SJCRH30 (cell line): ENCODE measurements at regions not wholly inside any gene's neighbourhood (a gene's known extent, or its start where the extent isn't known, plus 50 kb on each side); places are given as distances from the start of the nearest gene placed in this dataset.
"Not testable (repeated sequence)": the region's sequence is repeated elsewhere in the genome, so short reads cannot be mapped to it uniquely, and the experiment has no call there.

Source experiments
- DNase-seq, 2 experiments: peaks; one replicate each; pipeline ENCODE4 v3.0.0-alpha.2; 2015 to 2020
- H3K27ac ChIP-seq: fragments of 250-450 bp; sonication (Bioruptor Pico); 2 replicates; pipeline ENCODE4 v1.5.1; 2020; ENCODE audit warnings: mild to moderate bottlenecking, moderate library complexity
- H3K27me3 ChIP-seq: fragments of 250-450 bp; sonication (Bioruptor Pico); 2 replicates; pipeline ENCODE4 v1.5.1; 2020; ENCODE audit warnings: mild to moderate bottlenecking, moderate library complexity
- H3K36me3 ChIP-seq: fragments of 250-450 bp; sonication (Bioruptor Pico); 2 replicates; pipeline ENCODE4 v1.5.1; 2020; ENCODE audit warnings: mild to moderate bottlenecking, moderate library complexity
- H3K4me1 ChIP-seq: fragments of 250-450 bp; sonication (Bioruptor Pico); 2 replicates; pipeline ENCODE4 v1.5.1; 2020; ENCODE audit warnings: mild to moderate bottlenecking, moderate library complexity
- H3K4me3 ChIP-seq: fragments of 250-450 bp; sonication (Bioruptor Pico); 2 replicates; pipeline ENCODE4 v1.5.1; 2020; ENCODE audit warnings: mild to moderate bottlenecking, moderate library complexity
- H3K9me3 ChIP-seq: fragments of 250-450 bp; sonication (Bioruptor Pico); replicated peaks from 2 replicates; pipeline ENCODE4 v1.5.1; 2020; ENCODE audit warnings: mild to moderate bottlenecking, moderate library complexity

- no peaks in the 10 kb centered on the region for H3K4me1 ChIP-seq
- H3K27me3 ChIP-seq = no peaks in the 10 kb centered on the region
- H3K36me3 ChIP-seq = no peaks in the 10 kb centered on the region
- H3K4me3 ChIP-seq = no peak overlapping the region
- DNase-seq = no peak
- H3K9me3 ChIP-seq = no peaks in the 10 kb centered on the region
- H3K27ac ChIP-seq = no peak overlapping the region
Observed at GRCh38 chr14:43014338-43014737, 1407.7 kb downstream of the LRFN5 start.

- H3K4me3 ChIP-seq = no peak overlapping the region
- H3K27me3 ChIP-seq = no peaks in the 10 kb centered on the region
- H3K4me1 ChIP-seq = no peaks in the 10 kb centered on the region
- no peaks in the 10 kb centered on the region for H3K9me3 ChIP-seq
- H3K36me3 ChIP-seq = no peaks in the 10 kb centered on the region
- no peak for DNase-seq
- no peak overlapping the region for H3K27ac ChIP-seq
Observed at GRCh38 chr14:43012817-43013216, 1406.1 kb downstream of the LRFN5 start.

GRCh38 chr14:43005807-43006206 lies 1399.1 kb downstream of the LRFN5 start:
- no peak overlapping the region for H3K27ac ChIP-seq
- H3K4me1 ChIP-seq = no peaks in the 10 kb centered on the region
- peaks cover 20% of the 10 kb centered on the region; the same call in 1 of the 2 replicates for H3K9me3 ChIP-seq
- H3K4me3 ChIP-seq = no peak overlapping the region
- DNase-seq = peak in 1 of 2 experiments; percentile 51
- H3K36me3 ChIP-seq = no peaks in the 10 kb centered on the region
- no peaks in the 10 kb centered on the region for H3K27me3 ChIP-seq

- peaks cover 20% of the 10 kb centered on the region; the same call in 1 of the 2 replicates for H3K9me3 ChIP-seq
- no peaks in the 10 kb centered on the region for H3K36me3 ChIP-seq
- H3K4me3 ChIP-seq = no peak overlapping the region
- no peak overlapping the region for H3K27ac ChIP-seq
- peak in 1 of 2 experiments; percentile 28 for DNase-seq
- no peaks in the 10 kb centered on the region for H3K4me1 ChIP-seq
- no peaks in the 10 kb centered on the region for H3K27me3 ChIP-seq
Observed at GRCh38 chr14:43003845-43004244, 1397.2 kb downstream of the LRFN5 start.

- DNase-seq = no peak
- Histone ChIP-seq H3K36me3 (no peaks in the 10 kb centered on the region), H3K27me3 (no peaks in the 10 kb centered on the region), H3K4me3 (no peak overlapping the region), H3K27ac (no peak overlapping the region), H3K4me1 (no peaks in the 10 kb centered on the region), H3K9me3 (peaks cover 20% of the 10 kb centered on the region; the same call in 1 of the 2 replicates)
Observed at GRCh38 chr14:43001731-43002130, 1395.1 kb downstream of the LRFN5 start.

GRCh38 chr14:42994051-42994736 lies 1387.5 kb downstream of the LRFN5 start:
- no peak for DNase-seq
- no peaks in the 10 kb centered on the region; the same call in 1 of the 2 replicates for H3K9me3 ChIP-seq
- H3K27me3 ChIP-seq = no peaks in the 10 kb centered on the region
- H3K4me3 ChIP-seq = no peak overlapping the region
- no peaks in the 10 kb centered on the region for H3K36me3 ChIP-seq
- no peaks in the 10 kb centered on the region for H3K4me1 ChIP-seq
- H3K27ac ChIP-seq = no peak overlapping the region

GRCh38 chr14:42992930-42993329 lies 1386.3 kb downstream of the LRFN5 start:
- no peaks in the 10 kb centered on the region for H3K4me1 ChIP-seq
- no peaks in the 10 kb centered on the region for H3K36me3 ChIP-seq
- H3K9me3 ChIP-seq = no peaks in the 10 kb centered on the region; the same call in 1 of the 2 replicates
- no peak for DNase-seq
- H3K27me3 ChIP-seq = no peaks in the 10 kb centered on the region
- no peak overlapping the region for H3K4me3 ChIP-seq
- H3K27ac ChIP-seq = no peak overlapping the region

GRCh38 chr14:42980419-42980818 lies 1373.7 kb downstream of the LRFN5 start:
- DNase-seq = peak; percentile 26 to 42
- Histone ChIP-seq H3K27ac (no peak overlapping the region), H3K27me3 (no peaks in the 10 kb centered on the region), H3K9me3 (no peaks in the 10 kb centered on the region), H3K36me3 (no peaks in the 10 kb centered on the region), H3K4me3 (no peak overlapping the region), H3K4me1 (no peaks in the 10 kb centered on the region)

- H3K4me1 ChIP-seq, DNase-seq, H3K4me3 ChIP-seq, H3K27ac ChIP-seq, H3K27me3 ChIP-seq, H3K36me3 ChIP-seq, H3K9me3 ChIP-seq: not testable (repeated sequence)
Observed at GRCh38 chr14:42973171-42973570, 1366.5 kb downstream of the LRFN5 start.

GRCh38 chr14:42965512-42965911 lies 1358.8 kb downstream of the LRFN5 start:
- Histone ChIP-seq H3K4me1 (no peaks in the 10 kb centered on the region), H3K9me3 (no peaks in the 10 kb centered on the region)
- DNase-seq = no peak

GRCh38 chr14:42961509-42961908 lies 1354.8 kb downstream of the LRFN5 start:
- Histone ChIP-seq H3K36me3 (no peaks in the 10 kb centered on the region), H3K4me1 (no peaks in the 10 kb centered on the region), H3K9me3 (no peaks in the 10 kb centered on the region), H3K27me3 (no peaks in the 10 kb centered on the region), H3K27ac (no peak overlapping the region), H3K4me3 (no peak overlapping the region)
- DNase-seq = no peak

More at GRCh38 chr14:42965512-42965911, 1358.8 kb downstream of the LRFN5 start:
- H3K27ac ChIP-seq = no peak overlapping the region
- no peaks in the 10 kb centered on the region for H3K27me3 ChIP-seq
- no peak overlapping the region for H3K4me3 ChIP-seq
- H3K36me3 ChIP-seq = no peaks in the 10 kb centered on the region

- Histone ChIP-seq H3K4me1 (no peaks in the 10 kb centered on the region), H3K27ac (no peak overlapping the region), H3K27me3 (no peaks in the 10 kb centered on the region), H3K9me3 (no peaks in the 10 kb centered on the region), H3K36me3 (no peaks in the 10 kb centered on the region), H3K4me3 (no peak overlapping the region)
- no peak for DNase-seq
Observed at GRCh38 chr14:42950363-42950762, 1343.7 kb downstream of the LRFN5 start.

- no peaks in the 10 kb centered on the region for H3K27me3 ChIP-seq
- no peak overlapping the region for H3K4me3 ChIP-seq
- no peaks in the 10 kb centered on the region for H3K36me3 ChIP-seq
- H3K27ac ChIP-seq = no peak overlapping the region
- no peaks in the 10 kb centered on the region for H3K9me3 ChIP-seq
- no peak for DNase-seq
- no peaks in the 10 kb centered on the region for H3K4me1 ChIP-seq
Observed at GRCh38 chr14:42947991-42948390, 1341.3 kb downstream of the LRFN5 start.

- no peaks in the 10 kb centered on the region for H3K9me3 ChIP-seq
- no peak for DNase-seq
- no peak overlapping the region for H3K27ac ChIP-seq
- no peaks in the 10 kb centered on the region for H3K27me3 ChIP-seq
- no peaks in the 10 kb centered on the region for H3K36me3 ChIP-seq
- H3K4me3 ChIP-seq = no peak overlapping the region
- no peaks in the 10 kb centered on the region for H3K4me1 ChIP-seq
Observed at GRCh38 chr14:42944284-42944683, 1337.6 kb downstream of the LRFN5 start.

GRCh38 chr14:42931308-42931707 lies 1324.6 kb downstream of the LRFN5 start:
- DNase-seq = no peak
- H3K4me3 ChIP-seq = no peak overlapping the region

More at GRCh38 chr14:42931308-42931707, 1324.6 kb downstream of the LRFN5 start:
- H3K27me3 ChIP-seq = no peaks in the 10 kb centered on the region
- H3K36me3 ChIP-seq = no peaks in the 10 kb centered on the region
- H3K27ac ChIP-seq = no peak overlapping the region
- H3K9me3 ChIP-seq = no peaks in the 10 kb centered on the region
- H3K4me1 ChIP-seq = no peaks in the 10 kb centered on the region
